ENCODE measurements at regions not wholly inside any gene's neighbourhood (a gene's known extent, or its start where the extent isn't known, plus 50 kb on each side); places are given as distances from the start of the nearest gene placed in this dataset.
"Not testable (repeated sequence)": the region's sequence is repeated elsewhere in the genome, so short reads cannot be mapped to it uniquely, and the experiment has no call there.

GRCh38 chr3:176302271-176302670, 895.0 kb downstream of the TBL1XR1 start:
- no peak for DNase-seq

- no peak for DNase-seq
Observed at GRCh38 chr3:176296066-176296597, 901.1 kb downstream of the TBL1XR1 start.

GRCh38 chr3:176293276-176293675, 904.0 kb downstream of the TBL1XR1 start:
- no peak for DNase-seq

DNA sequence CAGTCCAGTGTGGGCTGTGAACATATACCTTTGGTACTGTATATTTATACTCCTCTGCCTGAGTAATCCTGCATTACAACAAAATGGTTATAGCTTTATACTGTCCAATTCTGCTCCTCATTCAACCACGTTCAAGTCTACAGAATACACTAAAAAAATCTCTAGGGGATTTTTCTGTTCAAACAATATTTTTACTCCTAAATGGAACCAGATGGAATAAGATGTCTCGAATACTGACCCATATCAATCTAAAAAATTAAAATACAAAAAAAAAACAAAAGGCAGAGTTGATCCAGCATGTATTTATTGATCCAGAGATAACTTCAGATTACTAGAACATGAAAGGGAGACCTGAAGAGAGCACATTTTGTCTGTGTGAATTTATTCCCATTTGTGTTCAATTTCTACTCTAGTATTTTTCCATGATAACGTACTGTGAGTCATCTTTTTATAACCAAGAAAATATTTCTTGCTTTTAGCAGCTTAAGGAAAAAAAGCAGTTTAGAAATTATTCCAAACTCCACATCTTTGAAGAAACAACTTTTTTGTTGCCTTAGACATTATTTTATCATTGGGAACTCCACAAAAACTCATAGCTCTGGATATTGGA, 910.7 kb downstream of the TBL1XR1 start:
- DNase-seq, result no peak

DNA sequence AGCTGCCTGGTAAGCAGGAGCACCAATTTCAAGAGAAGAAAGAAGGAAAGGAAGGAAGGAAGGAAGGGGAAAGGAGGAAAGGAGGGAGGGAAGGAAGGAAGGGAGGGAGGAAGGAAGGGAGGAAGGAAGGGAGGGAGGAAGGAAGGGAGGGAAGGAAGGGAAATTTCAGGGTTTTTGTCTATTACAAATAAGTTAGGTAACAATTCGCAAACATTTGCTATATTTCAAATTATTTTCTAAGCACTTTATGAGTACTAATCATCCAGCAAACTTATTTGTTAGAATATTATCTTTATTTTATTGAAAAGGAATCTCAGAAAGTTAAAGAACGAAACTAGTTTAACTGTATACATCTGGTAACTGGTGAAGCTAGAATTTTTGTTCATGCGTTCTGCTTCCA, 921.7 kb downstream of the TBL1XR1 start:
- no peak for DNase-seq

- DNase-seq, result no peak
Observed at GRCh38 chr3:176275113-176275512, 922.2 kb downstream of the TBL1XR1 start.

DNA sequence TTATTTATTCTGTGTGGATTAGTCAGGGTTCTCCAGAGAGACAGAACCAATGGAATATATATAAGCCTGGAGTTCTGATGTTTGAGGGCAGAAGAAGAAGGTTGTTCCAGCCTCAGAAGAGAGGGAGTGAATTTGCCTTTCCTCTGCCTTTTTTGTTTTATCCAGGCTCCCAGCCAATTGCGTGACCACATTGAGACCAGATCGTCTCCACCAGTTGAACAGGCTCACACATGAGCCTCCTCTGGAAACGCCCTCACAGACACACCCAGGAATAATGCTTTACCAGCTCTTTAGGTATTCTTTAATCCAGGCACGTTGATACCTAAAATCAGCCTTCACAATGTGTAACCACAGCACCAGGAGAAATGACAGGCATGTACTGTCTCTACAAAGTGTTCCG, 923.1 kb downstream of the TBL1XR1 start:
- DNase-seq, result no peak

- no peak for DNase-seq
Observed at GRCh38 chr3:176262071-176262470, 935.2 kb downstream of the TBL1XR1 start.

- DNase-seq, result no peak
Observed at GRCh38 chr3:176247191-176247590, 950.1 kb downstream of the TBL1XR1 start.

- DNase-seq, result no peak
Observed at GRCh38 chr3:176219970-176220369, 977.3 kb downstream of the TBL1XR1 start.

DNA sequence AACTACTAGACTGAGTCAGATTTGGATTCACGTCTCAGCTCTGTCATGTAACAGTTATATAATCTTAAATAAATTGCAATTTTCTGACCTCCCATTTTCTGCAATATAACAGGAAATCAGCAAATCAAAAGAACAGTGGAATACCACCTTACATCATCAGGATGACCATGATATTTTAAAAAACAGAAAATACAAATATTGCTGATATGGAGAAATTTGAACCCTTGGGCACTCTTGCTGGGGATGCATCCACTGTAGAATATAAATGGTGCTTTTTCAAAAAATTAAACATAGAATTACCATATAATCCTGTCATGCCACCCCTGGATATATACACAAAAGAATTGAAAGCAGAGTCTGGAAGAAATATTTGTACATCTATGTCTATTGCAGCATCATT, 982.5 kb downstream of the TBL1XR1 start:
- DNase-seq, result no peak

GRCh38 chr3:176213314-176213713, 984.0 kb downstream of the TBL1XR1 start:
- DNase-seq, result not testable (repeated sequence)

DNA sequence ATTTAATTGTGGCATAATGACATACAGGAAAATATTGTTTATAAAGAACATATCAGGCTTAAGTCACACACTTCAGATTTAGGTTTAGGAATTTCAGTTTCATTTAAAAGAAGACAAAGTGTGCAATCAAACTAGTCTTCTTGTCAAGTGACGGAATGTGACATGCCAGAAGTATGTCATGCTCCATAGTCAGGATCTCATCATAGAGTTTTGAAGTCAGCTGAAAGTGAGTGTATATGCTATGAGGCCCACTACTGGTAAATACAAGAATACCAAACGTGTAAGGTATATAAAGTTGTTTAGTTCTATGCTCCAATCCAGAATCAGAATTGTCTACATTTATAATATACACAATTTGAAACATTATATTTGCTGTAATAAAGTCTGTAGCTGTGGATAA, 988.4 kb downstream of the TBL1XR1 start:
- DNase-seq, result no peak

DNA sequence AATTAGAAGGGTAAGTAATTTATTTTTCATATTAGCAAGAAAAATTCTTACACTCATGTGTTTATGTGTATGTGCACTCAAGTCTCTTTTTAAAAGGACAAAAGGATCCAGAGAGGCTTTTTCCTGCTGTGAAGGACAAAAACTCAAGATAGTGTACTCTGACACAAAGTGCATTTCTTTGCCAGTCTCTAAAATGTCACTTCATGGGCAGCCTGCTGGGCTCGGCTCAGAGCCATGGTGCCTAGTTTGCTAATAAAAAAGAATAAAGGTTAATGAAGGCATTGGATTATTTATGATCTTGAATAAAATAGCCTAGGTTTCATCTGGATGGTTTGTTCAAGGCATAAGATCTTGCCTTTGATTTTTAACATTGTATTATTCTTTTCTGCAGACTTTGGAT, 989.0 kb downstream of the TBL1XR1 start:
- no peak for DNase-seq

GRCh38 chr3:176206809-176207208, 990.5 kb downstream of the TBL1XR1 start:
- no peak for DNase-seq

GRCh38 chr3:176202652-176203051, 994.6 kb downstream of the TBL1XR1 start:
- DNase-seq, result no peak

DNA sequence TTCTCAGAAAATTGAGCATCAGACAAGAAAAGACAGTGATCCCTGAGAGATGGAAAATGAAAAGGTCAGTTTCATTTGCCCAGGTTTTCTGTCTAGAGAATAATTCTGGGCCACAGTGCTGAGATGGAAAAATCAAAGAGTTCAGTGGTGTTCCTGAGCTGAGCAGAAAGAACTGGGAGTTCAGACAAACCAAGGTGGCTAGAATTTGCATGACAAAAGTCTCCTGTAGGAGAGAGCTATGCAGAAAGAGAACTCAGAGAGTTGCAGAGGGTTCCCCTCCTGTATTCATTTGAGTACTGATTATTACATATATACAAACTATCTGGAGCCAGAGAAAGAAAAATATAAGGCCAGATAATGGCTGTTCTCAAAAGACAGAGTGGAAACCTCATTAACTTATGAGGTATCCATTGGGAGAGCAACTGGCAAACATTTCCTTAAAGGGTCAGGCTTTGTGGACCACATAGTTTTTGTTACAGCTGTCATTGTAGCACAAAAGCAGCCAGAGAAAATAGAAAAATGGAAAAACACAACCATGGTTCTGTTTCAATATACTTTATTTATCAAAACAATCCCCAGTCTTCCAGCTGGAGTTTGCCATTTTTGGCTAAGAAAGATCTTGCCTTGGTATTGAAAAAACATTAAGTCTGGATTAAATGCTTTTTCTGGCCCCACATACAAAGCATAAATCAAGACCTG, 1004.1 kb downstream of the TBL1XR1 start:
- DNase-seq, result no peak

- DNase-seq, result peak; percentile 86
Observed at GRCh38 chr3:176190755-176191154, 1006.5 kb downstream of the TBL1XR1 start.

DNA sequence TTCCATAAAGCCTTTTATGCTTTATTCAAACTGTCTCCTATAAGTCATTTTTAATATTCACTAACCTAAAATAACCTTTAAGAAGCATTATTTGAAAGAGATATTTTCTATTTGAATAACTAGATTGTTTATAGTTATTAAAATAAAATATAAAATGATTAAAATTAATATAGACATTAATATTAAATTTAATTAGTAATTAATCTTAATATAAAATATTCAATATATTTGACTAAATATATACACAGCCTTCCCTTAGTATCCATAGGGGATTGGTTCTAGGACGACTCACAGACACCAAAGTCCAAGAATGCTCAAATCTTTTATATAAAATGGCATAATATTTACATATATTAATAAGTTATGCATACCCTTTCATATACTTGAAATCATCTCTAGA, 1014.1 kb downstream of the TBL1XR1 start:
- DNase-seq, result no peak

- DNase-seq, result no peak
Observed at GRCh38 chr3:176174060-176174459, 1023.2 kb downstream of the TBL1XR1 start.

DNA sequence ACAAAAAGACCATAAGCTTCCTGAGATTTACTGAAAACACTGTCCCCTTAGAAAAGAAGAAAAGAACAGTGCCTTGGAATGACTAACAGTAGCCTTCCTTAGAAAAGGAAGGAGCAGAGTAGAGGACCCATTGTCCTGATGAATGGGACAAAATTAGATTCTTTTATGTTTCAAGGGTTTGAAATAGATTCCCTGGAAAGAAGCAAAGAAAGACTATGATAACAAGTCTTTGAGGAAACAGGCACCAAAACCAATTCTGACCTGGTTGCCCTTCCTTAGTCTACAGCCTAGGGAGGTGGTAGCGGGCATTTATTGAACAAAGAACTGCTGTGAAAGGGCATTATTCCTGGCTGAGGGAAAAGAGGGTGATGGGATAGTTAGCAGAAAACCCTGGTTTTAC, 1024.8 kb downstream of the TBL1XR1 start:
- no peak for DNase-seq

- no peak for DNase-seq
Observed at GRCh38 chr3:176167272-176167671, 1030.0 kb downstream of the TBL1XR1 start.

- no peak for DNase-seq
Observed at GRCh38 chr3:176160997-176161396, 1036.3 kb downstream of the TBL1XR1 start.

DNA sequence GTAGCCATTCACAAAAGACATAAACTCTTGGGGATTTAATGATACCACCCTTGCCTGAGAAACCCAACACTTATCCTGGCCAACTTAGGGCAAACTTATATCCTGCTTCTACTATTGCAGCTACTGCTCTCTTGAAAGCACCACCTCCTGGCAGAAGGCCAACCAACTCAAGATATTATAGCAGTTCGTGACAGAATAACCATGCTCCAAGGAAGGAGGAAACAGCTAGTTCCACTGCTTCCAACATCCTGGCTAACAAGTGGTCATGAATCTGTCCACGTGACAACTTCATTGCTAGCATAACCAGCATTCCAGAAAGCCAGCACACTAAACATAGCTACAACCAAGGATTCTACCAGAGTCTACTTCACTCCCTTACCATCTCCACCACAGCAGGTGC, 1037.5 kb downstream of the TBL1XR1 start:
- no peak for DNase-seq

- no peak for DNase-seq
Observed at GRCh38 chr3:176155012-176155411, 1042.3 kb downstream of the TBL1XR1 start.
